Keratinocyte (primary cell): ENCODE measurements at regions not wholly inside any gene's neighbourhood (a gene's known extent, or its start where the extent isn't known, plus 50 kb on each side); places are given as distances from the start of the nearest gene placed in this dataset.

ENCODE experiments used
- EZH2 ChIP-seq: IDR thresholded peaks from one replicate; pipeline ENCODE4 v1.6.1; 2012; ENCODE audit warnings: inconsistent platforms, mild to moderate bottlenecking, low read length, moderate library complexity
- TF ChIP-seq, protein P1 (sequence below), 3 experiments: IDR thresholded peaks in 1 of 3; conservative IDR thresholded peaks in 1 of 3; optimal IDR thresholded peaks in 1 of 3; 2 replicates in 2 of 3; 3 replicates in 1 of 3; pipeline versions ENCODE3 to v1.5.1; 2011; ENCODE audit warnings: low read length in 3 of 3, mild to moderate bottlenecking in 3 of 3, moderate library complexity in 2 of 3, control low read depth in 1 of 3, inconsistent platforms in 1 of 3; ENCODE audit not compliant: insufficient read depth in 2 of 3; ENCODE audit errors: extremely low read depth in 1 of 3

DNA sequence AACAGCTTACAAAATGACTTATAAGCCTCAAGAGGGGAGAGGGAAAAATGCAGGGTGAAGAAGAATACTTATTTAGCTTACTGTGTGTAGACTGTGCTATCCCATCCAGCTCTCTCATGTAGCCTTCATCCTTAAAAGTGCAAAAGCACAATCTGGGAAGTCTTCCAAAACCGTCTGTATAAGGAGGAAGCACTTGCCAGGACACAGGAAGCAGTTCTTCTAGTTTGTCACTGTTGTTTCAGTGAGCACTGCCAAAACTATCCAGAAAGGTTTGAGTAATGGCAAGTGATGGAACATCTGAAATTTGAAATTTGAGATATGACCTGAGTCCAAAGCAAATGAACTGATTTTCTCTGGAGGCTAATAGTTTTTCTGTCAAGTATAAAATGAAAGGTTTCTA lies 140.8 kb upstream of the ISL1 start:
- TF ChIP-seq, protein P1, sequence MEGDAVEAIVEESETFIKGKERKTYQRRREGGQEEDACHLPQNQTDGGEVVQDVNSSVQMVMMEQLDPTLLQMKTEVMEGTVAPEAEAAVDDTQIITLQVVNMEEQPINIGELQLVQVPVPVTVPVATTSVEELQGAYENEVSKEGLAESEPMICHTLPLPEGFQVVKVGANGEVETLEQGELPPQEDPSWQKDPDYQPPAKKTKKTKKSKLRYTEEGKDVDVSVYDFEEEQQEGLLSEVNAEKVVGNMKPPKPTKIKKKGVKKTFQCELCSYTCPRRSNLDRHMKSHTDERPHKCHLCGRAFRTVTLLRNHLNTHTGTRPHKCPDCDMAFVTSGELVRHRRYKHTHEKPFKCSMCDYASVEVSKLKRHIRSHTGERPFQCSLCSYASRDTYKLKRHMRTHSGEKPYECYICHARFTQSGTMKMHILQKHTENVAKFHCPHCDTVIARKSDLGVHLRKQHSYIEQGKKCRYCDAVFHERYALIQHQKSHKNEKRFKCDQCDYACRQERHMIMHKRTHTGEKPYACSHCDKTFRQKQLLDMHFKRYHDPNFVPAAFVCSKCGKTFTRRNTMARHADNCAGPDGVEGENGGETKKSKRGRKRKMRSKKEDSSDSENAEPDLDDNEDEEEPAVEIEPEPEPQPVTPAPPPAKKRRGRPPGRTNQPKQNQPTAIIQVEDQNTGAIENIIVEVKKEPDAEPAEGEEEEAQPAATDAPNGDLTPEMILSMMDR (optimal IDR thresholded peaks at IDR 0.05 in 1 of 3, IDR thresholded peaks at IDR 0.05 in 1 of 3, conservative IDR thresholded peaks at IDR 0.05 in 1 of 3; ENCODE audit: extremely low read depth in 1 of 3, insufficient read depth in 2 of 3, low read length in 3 of 3): no peak
- TF ChIP-seq EZH2: no peak
